GM19468 (cell line): ENCODE measurements at regions not wholly inside any gene's neighbourhood (a gene's known extent, or its start where the extent isn't known, plus 50 kb on each side); places are given as distances from the start of the nearest gene placed in this dataset.
"Not testable (repeated sequence)": the region's sequence is repeated elsewhere in the genome, so short reads cannot be mapped to it uniquely, and the experiment has no call there.

ENCODE experiments used
- ATAC-seq: cut with Tn5 transposase; IDR thresholded peaks from one replicate; pipeline ENCODE4 v1.9.1; 2021; ENCODE audit warnings: mild to moderate bottlenecking, moderate library complexity, moderate number of reproducible peaks; ENCODE audit not compliant: unreplicated experiment; ENCODE audit errors: extremely low read depth

- no peak for ATAC-seq
Measured at GRCh38 chr6:81570681-81571080, 181.8 kb downstream of the TENT5A start.

- no peak for ATAC-seq
Measured at GRCh38 chr6:81568973-81569372, 183.5 kb downstream of the TENT5A start.

GRCh38 chr6:81565071-81565470 is 187.4 kb downstream of the TENT5A start:
- ATAC-seq = no peak

DNA sequence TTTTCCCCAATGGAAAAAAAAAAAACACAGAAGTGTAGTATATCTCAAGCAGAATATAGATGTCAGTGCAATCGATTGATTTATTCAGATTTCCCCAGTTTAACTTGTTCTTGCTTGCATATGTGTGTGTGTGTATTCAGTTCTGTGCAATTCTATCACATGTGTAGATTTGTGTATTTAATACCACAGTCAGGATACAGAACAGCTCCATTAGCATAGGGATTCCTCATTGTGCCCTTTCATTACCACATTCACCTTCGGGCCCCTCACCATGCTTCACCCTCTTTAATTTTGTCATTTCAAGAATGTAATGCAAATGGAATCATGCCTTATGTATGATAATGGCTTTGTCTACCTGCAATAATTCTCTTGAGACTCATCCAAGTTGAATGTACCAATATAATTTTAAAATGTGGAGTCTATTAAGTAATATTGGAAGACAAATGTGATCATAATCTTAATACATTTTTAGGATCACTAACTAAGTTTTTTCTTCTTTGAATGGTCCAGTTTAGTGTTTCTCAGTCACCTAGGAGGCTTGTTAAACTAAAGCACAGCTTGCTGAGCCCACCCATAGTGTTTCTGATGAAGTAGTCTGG is 187.9 kb downstream of the TENT5A start:
- no peak for ATAC-seq

DNA sequence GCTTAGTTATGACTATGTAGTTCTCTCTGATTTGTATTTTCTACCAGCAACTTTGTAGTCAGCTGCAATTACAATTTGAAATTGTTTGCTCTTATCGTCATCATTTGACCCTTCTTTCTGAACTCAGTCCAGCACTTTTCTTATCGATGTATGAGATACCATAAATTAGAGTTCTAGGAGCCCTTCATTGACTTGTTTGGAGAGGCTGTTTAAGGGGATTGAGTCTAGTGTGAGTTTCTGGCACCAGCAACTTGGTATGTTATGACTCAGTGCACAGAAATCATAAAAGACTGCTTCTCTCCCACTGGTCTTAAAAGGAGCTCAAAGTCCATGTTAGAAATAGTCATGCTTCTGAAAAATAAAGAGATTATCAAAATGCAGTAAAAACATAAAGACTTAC is 190.3 kb downstream of the TENT5A start:
- no peak for ATAC-seq

GRCh38 chr6:81561731-81562130 is 190.8 kb downstream of the TENT5A start:
- ATAC-seq = no peak

- ATAC-seq = no peak
Measured at GRCh38 chr6:81561071-81561564, 191.4 kb downstream of the TENT5A start.

DNA sequence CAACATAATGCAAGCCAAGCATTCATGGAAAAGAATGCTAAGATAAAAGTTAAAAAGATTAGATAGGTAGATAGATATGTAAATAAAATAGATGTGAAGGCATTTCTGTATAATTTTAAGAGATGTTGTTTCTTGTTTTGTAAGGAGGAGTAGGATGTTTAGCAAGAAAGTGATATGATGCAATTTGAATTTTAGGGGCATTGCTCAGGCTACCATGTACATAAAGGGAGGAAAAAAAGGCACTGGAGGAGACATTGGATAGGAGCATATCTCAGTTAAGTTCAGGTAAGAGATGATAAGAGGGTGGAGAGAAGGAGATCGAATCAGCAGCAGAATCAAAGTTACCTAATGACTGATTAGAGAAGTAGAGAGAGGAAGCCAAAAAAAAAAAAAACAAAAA is 194.7 kb downstream of the TENT5A start:
- no peak for ATAC-seq

- ATAC-seq = no peak
Measured at GRCh38 chr6:81556551-81556950, 195.9 kb downstream of the TENT5A start.

GRCh38 chr6:81553216-81553615 is 199.3 kb downstream of the TENT5A start:
- ATAC-seq = no peak

GRCh38 chr6:81552644-81553043 is 199.8 kb downstream of the TENT5A start:
- ATAC-seq = no peak

DNA sequence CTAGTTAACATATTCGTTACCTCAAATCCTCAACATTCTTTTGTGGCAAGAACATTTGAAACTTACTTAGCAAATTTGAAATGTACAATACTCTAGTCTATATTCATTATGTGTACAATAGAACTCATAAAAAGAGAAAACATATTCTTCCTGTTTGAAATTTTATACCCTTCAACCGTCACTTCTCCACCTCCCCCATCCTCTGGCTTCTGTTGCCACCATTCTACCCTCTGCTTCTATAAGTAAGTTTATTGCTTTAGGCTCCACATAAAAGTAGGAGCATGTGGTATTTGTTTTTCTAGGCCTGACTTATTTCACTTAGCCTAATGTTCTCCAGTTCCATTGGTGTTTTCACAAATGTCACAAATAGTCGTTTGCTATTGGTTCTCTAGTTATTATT is 205.3 kb downstream of the TENT5A start:
- ATAC-seq = no peak

DNA sequence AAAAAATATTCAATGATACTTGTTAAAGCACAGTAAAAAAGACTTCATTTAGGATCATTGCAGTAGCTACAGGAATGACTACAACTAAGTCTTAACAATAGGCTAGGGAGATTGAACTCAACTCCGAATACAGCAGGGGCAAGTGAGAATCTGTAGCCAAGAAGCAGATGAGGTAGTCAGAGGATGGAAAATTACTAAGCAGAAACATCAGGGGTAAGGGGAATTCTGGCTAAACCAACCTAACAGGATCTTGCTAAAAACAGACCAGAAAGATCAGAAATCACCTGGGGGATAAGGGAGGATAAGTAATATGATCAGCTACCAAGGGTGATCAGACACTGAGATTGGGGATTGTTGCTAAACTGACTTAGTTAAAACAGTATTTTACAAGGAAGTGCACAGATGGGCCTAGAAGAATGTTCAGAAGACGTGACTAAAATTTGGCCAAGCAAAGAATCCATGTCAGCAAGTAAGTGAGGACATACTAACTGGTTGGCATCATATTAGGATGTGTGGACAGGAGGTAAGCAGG is 217.5 kb downstream of the TENT5A start:
- ATAC-seq = no peak

- ATAC-seq = no peak
Measured at GRCh38 chr6:81531869-81532561, 220.5 kb downstream of the TENT5A start.

GRCh38 chr6:81517455-81517854 is 235.0 kb downstream of the TENT5A start:
- no peak for ATAC-seq

- no peak for ATAC-seq
Measured at GRCh38 chr6:81515562-81516453, 236.7 kb downstream of the TENT5A start.

DNA sequence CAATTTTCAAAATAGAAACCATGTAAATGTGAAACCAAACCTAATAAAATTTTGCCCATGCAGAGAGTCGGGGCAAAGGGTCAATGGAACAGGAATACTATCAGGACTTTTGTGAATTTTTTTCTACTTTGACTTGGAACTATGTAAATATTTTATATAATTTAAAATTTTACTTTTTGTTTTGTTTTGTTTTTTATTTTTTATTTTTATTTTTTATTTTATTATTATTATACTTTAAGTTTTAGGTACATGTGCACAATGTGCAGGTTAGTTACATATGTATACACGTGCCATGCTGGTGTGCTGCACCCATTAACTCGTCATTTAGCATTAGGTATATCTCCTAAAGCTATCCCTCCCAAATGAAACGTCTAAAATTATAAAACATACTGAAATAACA is 238.3 kb downstream of the TENT5A start:
- not testable (repeated sequence) for ATAC-seq

- ATAC-seq = no peak
Measured at GRCh38 chr6:81511423-81511822, 241.1 kb downstream of the TENT5A start.

GRCh38 chr6:81495999-81496398 is 256.5 kb downstream of the TENT5A start:
- ATAC-seq = no peak

DNA sequence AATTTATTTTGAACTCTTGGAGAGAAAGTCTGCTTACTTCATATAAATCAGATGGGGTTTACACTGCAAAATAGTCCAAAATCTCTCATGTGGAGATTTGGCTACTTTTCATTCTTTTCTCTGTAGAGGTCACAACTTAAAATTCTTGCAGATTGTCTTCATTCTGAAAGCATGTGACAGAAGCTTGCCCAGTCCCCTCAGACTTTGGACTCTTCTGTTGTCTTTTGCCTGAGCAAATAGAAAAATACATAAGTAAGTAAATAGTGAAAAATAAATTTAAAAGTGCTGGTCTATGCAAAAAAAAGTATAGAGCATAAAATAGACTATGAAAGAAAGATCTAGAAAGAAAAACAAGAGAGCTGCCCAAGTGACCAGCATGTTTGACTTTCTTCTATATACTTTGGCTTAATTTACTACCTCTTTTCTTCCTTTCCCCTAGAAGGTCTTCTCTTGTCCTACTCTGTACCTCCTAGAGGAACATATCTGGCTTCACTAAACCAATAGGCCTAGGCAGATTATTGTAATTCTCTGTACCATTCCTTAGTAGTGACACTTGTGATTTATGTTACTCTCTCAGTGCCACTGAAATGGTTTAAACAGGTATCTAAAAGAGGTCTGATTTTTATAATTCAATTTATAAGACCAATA is 260.9 kb downstream of the TENT5A start:
- no peak for ATAC-seq
